GM10266 (cell line): ENCODE measurements at regions not wholly inside any gene's neighbourhood (a gene's known extent, or its start where the extent isn't known, plus 50 kb on each side); places are given as distances from the start of the nearest gene placed in this dataset.
"Not testable (repeated sequence)": the region's sequence is repeated elsewhere in the genome, so short reads cannot be mapped to it uniquely, and the experiment has no call there.

ENCODE experiments used
- DNase-seq: peaks from one replicate; pipeline ENCODE4 v3.0.0; 2012; ENCODE audit errors: extremely low spot score
- CTCF ChIP-seq: IDR thresholded peaks from 2 replicates; pipeline ENCODE4 v1.5.1; 2012; ENCODE audit warnings: mild to moderate bottlenecking, low read depth; ENCODE audit not compliant: control insufficient read depth, insufficient read depth; ENCODE audit errors: missing control alignments

- DNase-seq = no peak
- TF ChIP-seq CTCF = no peak
Measured at GRCh38 chr2:105487142-105488069, 88.6 kb upstream of the FHL2 start.

GRCh38 chr2:105486762-105487141 lies 87.9 kb upstream of the FHL2 start:
- no peak for TF ChIP-seq CTCF
- DNase-seq = no peak

GRCh38 chr2:105478670-105479069 lies 79.8 kb upstream of the FHL2 start:
- no peak for TF ChIP-seq CTCF
- DNase-seq = no peak

GRCh38 chr2:105477050-105477620 lies 78.3 kb upstream of the FHL2 start:
- DNase-seq = not testable (repeated sequence)

- no peak for DNase-seq
- no peak for TF ChIP-seq CTCF
Measured at GRCh38 chr2:105473011-105473410, 74.2 kb upstream of the FHL2 start.

- no peak for DNase-seq
- no peak for TF ChIP-seq CTCF
Measured at GRCh38 chr2:105470979-105471378, 72.1 kb upstream of the FHL2 start.

GRCh38 chr2:105469781-105470180 lies 70.9 kb upstream of the FHL2 start:
- no peak for DNase-seq
- no peak for TF ChIP-seq CTCF
